Colonic mucosa (tissue), 4 donors: ENCODE measurements at regions not wholly inside any gene's neighbourhood (a gene's known extent, or its start where the extent isn't known, plus 50 kb on each side); places are given as distances from the start of the nearest gene placed in this dataset.

Experiments
- DNase-seq: peaks from one replicate; pipeline ENCODE4 v3.0.0-alpha.2; 2020
- H3K27ac ChIP-seq: fragments of 200-600 bp; one replicate; pipeline ENCODE4 v1.8.0; 2021
- H3K27me3 ChIP-seq: fragments of 200-600 bp; one replicate; pipeline ENCODE4 v1.8.0; 2021
- H3K36me3 ChIP-seq: fragments of 200-600 bp; one replicate; pipeline ENCODE4 v1.8.0; 2021
- H3K4me1 ChIP-seq: fragments of 200-600 bp; one replicate; pipeline ENCODE4 v1.8.0; 2021; ENCODE audit warnings: mild to moderate bottlenecking
- H3K4me3 ChIP-seq: fragments of 200-600 bp; one replicate; pipeline ENCODE4 v1.8.0; 2021
- H3K9ac ChIP-seq, 2 donors: one replicate each; pipeline ENCODE4 v1.7.0; 2013; ENCODE audit warnings: control low read depth in 2 of 2, low read depth in 2 of 2, low read length in 2 of 2
- H3K9me3 ChIP-seq: fragments of 200-600 bp; one replicate; pipeline ENCODE4 v1.8.0; 2021
- intact Hi-C: fragments of 100-400 bp; cut with DNase I; formaldehyde crosslinking; loops from one replicate; pipeline ENCODE4 v1.14.1; 2022
- TF ChIP-seq, protein P1 (sequence below): fragments of 200-600 bp; IDR thresholded peaks from one replicate; pipeline ENCODE4 v1.8.0; 2022; ENCODE audit warnings: antibody characterized with exemption, mild to moderate bottlenecking
- donor health status: healthy.
- donor health status: DM: no; HTN: no; CAD: no.
- donor health status: DM: no; HTN: no; CAD: no.

DNA sequence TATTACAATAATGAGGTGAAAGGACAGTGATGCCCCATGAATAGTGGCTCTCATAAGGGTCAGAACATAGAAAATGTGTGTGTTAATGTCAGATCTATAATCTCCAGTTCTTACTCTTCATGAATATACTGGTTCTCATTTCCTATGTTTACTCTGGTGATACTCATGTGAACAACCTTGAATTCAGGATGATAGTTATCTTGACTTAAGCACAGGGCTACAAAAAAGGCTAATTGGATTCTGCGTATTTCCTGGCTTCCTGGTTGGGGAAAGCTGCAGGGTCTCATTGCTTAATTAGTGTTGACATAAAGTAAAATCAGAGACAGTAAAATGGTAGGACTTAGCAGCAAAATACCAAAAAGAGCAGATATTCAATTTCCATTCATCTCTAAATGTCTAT lies 1316.8 kb upstream of the RAG2 start:
- intact Hi-C loops: no loop called here
- H3K9ac ChIP-seq: no peak overlapping the region
- TF ChIP-seq, protein P1, sequence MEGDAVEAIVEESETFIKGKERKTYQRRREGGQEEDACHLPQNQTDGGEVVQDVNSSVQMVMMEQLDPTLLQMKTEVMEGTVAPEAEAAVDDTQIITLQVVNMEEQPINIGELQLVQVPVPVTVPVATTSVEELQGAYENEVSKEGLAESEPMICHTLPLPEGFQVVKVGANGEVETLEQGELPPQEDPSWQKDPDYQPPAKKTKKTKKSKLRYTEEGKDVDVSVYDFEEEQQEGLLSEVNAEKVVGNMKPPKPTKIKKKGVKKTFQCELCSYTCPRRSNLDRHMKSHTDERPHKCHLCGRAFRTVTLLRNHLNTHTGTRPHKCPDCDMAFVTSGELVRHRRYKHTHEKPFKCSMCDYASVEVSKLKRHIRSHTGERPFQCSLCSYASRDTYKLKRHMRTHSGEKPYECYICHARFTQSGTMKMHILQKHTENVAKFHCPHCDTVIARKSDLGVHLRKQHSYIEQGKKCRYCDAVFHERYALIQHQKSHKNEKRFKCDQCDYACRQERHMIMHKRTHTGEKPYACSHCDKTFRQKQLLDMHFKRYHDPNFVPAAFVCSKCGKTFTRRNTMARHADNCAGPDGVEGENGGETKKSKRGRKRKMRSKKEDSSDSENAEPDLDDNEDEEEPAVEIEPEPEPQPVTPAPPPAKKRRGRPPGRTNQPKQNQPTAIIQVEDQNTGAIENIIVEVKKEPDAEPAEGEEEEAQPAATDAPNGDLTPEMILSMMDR: no peak
- no peaks in the 10 kb centered on the region for H3K36me3 ChIP-seq
- no peak for DNase-seq
- H3K9me3 ChIP-seq: no peaks in the 10 kb centered on the region
- no peak overlapping the region for H3K4me3 ChIP-seq
- no peaks in the 10 kb centered on the region for H3K4me1 ChIP-seq
- no peaks in the 10 kb centered on the region for H3K27me3 ChIP-seq
- no peak overlapping the region for H3K27ac ChIP-seq

DNA sequence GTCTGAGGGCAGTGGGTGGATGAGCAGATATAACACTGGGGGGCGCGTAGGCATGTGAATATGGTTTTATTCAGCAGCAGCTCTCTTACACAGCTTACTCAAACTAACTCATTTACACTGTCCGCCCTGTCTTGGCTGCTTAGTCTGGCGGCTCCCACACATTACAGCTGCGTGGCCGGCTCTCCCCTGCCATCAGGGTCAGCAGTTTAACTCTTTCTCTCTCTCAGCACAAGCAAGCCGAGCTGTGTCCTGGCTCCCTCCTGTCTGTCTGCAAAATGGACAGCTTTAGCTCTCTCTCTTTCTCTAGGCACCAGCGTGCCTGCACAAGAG lies 1310.1 kb upstream of the RAG2 start:
- Histone ChIP-seq H3K9ac (no peak overlapping the region), H3K27me3 (no peaks in the 10 kb centered on the region), H3K9me3 (no peaks in the 10 kb centered on the region), H3K4me1 (no peaks in the 10 kb centered on the region), H3K36me3 (no peaks in the 10 kb centered on the region), H3K4me3 (no peak overlapping the region), H3K27ac (no peak overlapping the region)
- intact Hi-C loops: no loop called here
- TF ChIP-seq, protein P1: no peak
- no peak for DNase-seq

DNA sequence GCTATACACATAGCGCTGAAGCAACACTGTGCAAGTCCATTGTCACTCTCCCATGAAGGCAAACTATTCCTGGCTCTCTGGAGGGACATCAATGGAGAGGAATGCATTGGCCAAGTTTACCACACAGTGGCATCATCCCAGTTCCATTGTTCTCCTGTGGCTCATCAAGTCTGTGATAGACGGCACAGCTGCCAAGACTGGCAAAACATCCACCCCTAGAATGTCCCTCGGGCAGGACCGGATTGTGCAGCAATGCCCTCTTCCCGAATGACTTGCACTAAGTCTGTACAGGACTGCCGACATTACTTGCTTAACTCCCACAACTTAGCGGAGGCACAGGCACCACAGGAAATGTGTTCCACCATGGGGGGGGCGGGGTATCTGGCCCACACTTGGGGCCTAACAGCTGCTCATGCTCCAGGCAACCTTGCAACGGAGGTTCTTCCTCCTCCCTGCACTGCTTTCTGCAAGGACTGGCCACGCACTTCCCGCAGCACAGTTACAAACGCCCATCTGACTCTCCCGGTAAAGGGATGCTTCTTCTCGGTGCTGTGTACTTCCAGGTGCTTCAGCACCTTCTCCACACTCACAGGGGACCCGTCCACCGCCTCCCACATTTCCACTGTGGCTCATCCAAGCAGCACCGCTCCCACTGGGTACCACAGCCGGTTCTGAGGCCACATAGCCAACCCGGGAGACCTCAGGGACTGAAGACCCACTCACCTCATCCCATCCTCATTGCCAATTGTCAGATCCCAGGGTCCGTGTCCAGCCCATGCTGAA lies 1309.6 kb upstream of the RAG2 start:
- H3K36me3 ChIP-seq: no peaks in the 10 kb centered on the region
- no peaks in the 10 kb centered on the region for H3K9me3 ChIP-seq
- no peak overlapping the region for H3K9ac ChIP-seq
- DNase-seq: no peak
- no peaks in the 10 kb centered on the region for H3K4me1 ChIP-seq
- TF ChIP-seq, protein P1: no peak
- no peak overlapping the region for H3K4me3 ChIP-seq
- H3K27me3 ChIP-seq: no peaks in the 10 kb centered on the region
- intact Hi-C loops: no loop called here
- no peak overlapping the region for H3K27ac ChIP-seq

DNA sequence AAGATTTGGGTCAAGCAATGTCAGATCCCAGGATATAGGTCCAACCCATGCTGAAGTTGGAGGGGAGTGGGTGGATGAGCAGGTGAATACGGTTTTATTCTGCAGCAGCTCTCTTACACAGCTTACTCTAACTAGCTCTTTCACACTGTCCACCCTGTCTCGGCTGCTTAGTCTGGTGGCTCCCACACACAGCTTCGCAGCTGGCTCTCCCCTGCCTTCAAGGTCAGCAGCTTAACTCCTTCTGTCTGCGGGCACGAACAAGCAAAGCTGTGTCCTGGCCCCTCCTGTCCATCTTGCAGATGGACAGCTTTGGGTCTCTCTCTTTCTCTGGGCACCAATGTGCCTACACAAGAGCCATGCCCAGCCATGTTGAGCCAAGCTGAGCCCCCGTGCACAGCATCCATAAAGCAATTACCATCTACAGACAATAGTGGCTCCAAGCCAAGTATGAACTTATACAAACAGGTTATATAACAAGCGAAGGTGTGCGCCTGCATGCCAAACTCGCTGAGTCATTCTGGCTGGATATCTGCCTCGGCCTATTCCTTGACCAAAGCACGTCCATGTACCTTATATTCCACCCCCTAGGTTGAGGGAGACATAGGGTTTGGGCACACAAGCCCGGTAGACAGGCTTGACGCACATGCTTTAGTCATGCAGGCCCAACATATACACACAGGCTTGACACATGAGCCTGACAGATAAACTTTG lies 1307.8 kb upstream of the RAG2 start:
- Histone ChIP-seq H3K9me3 (no peaks in the 10 kb centered on the region), H3K4me1 (no peaks in the 10 kb centered on the region), H3K4me3 (no peak overlapping the region), H3K36me3 (no peaks in the 10 kb centered on the region), H3K27me3 (no peaks in the 10 kb centered on the region), H3K27ac (no peak overlapping the region), H3K9ac (no peak overlapping the region)
- no peak for DNase-seq
- intact Hi-C loops: no loop called here
- TF ChIP-seq, protein P1: no peak

DNA sequence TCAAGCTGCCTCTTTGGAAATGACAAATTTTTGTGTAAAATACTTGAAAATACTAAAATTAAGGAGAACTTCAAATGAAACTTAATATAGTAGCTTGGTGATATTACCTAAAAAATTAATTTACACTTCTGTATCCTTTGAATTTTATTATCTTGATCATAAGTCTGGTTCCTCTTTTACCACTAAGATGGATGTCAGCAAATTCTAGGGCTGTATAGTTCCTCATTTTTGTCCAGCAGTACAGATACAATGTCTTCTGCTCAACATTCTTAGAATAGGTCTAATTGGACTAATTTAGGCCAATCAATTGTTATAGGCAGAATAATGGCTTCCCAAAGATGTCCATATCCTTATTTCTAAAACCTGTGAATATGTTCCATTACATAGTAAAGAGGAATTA lies 1298.0 kb upstream of the RAG2 start:
- Histone ChIP-seq H3K27ac (no peak overlapping the region), H3K27me3 (no peaks in the 10 kb centered on the region), H3K4me1 (no peaks in the 10 kb centered on the region), H3K9ac (no peak overlapping the region), H3K36me3 (no peaks in the 10 kb centered on the region), H3K9me3 (no peaks in the 10 kb centered on the region), H3K4me3 (no peak overlapping the region)
- TF ChIP-seq, protein P1: no peak
- intact Hi-C loops: no loop called here
- DNase-seq: no peak
